Upper lobe of left lung (tissue), 4 donors: ENCODE measurements at regions not wholly inside any gene's neighbourhood (a gene's known extent, or its start where the extent isn't known, plus 50 kb on each side); places are given as distances from the start of the nearest gene placed in this dataset.

ENCODE experiments used
- CTCF ChIP-seq, 6 experiments: fragments of 450-650 bp in 4 of 6; fragments of 200-600 bp in 2 of 6; sonication (generic) in 2 of 6; IDR thresholded peaks; one replicate each; pipeline ENCODE4 v1.5.1; 2016 to 2019; ENCODE audit warnings: antibody characterized with exemption in 6 of 6
- POLR2A ChIP-seq, 4 donors: fragments of 450-650 bp; IDR thresholded peaks; one replicate each; pipeline ENCODE4 v1.5.1; 2016 to 2017; ENCODE audit warnings: antibody characterized with exemption in 4 of 4, mild to moderate bottlenecking in 2 of 4
- POLR2AphosphoS5 ChIP-seq, 2 donors: sonication (generic); formaldehyde crosslinking; IDR thresholded peaks; one replicate each; pipeline ENCODE4 v1.5.1; 2017; ENCODE audit warnings: antibody characterized with exemption in 2 of 2

- TF ChIP-seq CTCF (IDR thresholded peaks at IDR 0.05) (no peak), POLR2AphosphoS5 (IDR thresholded peaks at IDR 0.05) (no peak), POLR2A (IDR thresholded peaks at IDR 0.05) (no peak)
Measured at GRCh38 chr2:57504787-57505186, 541.8 kb upstream of the VRK2 start.
